NCI-H2029 treated with DMSO at 0.1 percent for 48 hours (cell line): ENCODE measurements at regions not wholly inside any gene's neighbourhood (a gene's known extent, or its start where the extent isn't known, plus 50 kb on each side); places are given as distances from the start of the nearest gene placed in this dataset.
A peak's percentile ranks its signal among the peaks of the same experiment; 100 is the strongest.
"Not testable (repeated sequence)": the region's sequence is repeated elsewhere in the genome, so short reads cannot be mapped to it uniquely, and the experiment has no call there.

Experiments used
- DNase-seq: peaks from one replicate; lab custom pipeline; 2025; lab: John Stamatoyannopoulos, UW

- DNase-seq: no peak
Observed at GRCh38 chr20:12581644-12582289, 427.0 kb upstream of the SPTLC3 start.

GRCh38 chr20:12582710-12583109 is 426.1 kb upstream of the SPTLC3 start:
- not testable (repeated sequence) for DNase-seq

- peak; percentile 94 for DNase-seq
Observed at GRCh38 chr20:12591949-12592470, 416.8 kb upstream of the SPTLC3 start.

- DNase-seq: no peak
Observed at GRCh38 chr20:12592756-12593155, 416.0 kb upstream of the SPTLC3 start.

- DNase-seq: no peak
Observed at GRCh38 chr20:12593342-12593873, 415.4 kb upstream of the SPTLC3 start.

- no peak for DNase-seq
Observed at GRCh38 chr20:12594410-12595088, 414.2 kb upstream of the SPTLC3 start.

GRCh38 chr20:12595841-12596240 is 412.9 kb upstream of the SPTLC3 start:
- DNase-seq: no peak

- no peak for DNase-seq
Observed at GRCh38 chr20:12596863-12597262, 411.9 kb upstream of the SPTLC3 start.

GRCh38 chr20:12597551-12597950 is 411.2 kb upstream of the SPTLC3 start:
- DNase-seq: no peak

- DNase-seq: no peak
Observed at GRCh38 chr20:12598894-12599293, 409.9 kb upstream of the SPTLC3 start.

- DNase-seq: no peak
Observed at GRCh38 chr20:12599494-12599893, 409.3 kb upstream of the SPTLC3 start.

GRCh38 chr20:12605751-12606150 is 403.0 kb upstream of the SPTLC3 start:
- no peak for DNase-seq

- DNase-seq: no peak
Observed at GRCh38 chr20:12610871-12611270, 397.9 kb upstream of the SPTLC3 start.

- no peak for DNase-seq
Observed at GRCh38 chr20:12614764-12615163, 394.0 kb upstream of the SPTLC3 start.

- DNase-seq: peak; percentile 44
Observed at GRCh38 chr20:12617076-12617475, 391.7 kb upstream of the SPTLC3 start.

- no peak for DNase-seq
Observed at GRCh38 chr20:12623870-12624269, 384.9 kb upstream of the SPTLC3 start.

- DNase-seq: no peak
Observed at GRCh38 chr20:12627485-12627884, 381.3 kb upstream of the SPTLC3 start.

- no peak for DNase-seq
Observed at GRCh38 chr20:12638633-12639312, 370.0 kb upstream of the SPTLC3 start.

GRCh38 chr20:12640251-12640650 is 368.5 kb upstream of the SPTLC3 start:
- no peak for DNase-seq

- no peak for DNase-seq
Observed at GRCh38 chr20:12641619-12642018, 367.2 kb upstream of the SPTLC3 start.

- DNase-seq: peak; percentile 51
Observed at GRCh38 chr20:12644461-12644860, 364.3 kb upstream of the SPTLC3 start.

- DNase-seq: no peak
Observed at GRCh38 chr20:12649234-12649633, 359.5 kb upstream of the SPTLC3 start.

- DNase-seq: no peak
Observed at GRCh38 chr20:12653642-12654041, 355.1 kb upstream of the SPTLC3 start.
